ENCODE measurements at regions not wholly inside any gene's neighbourhood (a gene's known extent, or its start where the extent isn't known, plus 50 kb on each side); places are given as distances from the start of the nearest gene placed in this dataset.

- Mint-ChIP-seq H3K27ac (ENCODE audit: unreplicated experiment) (no peak overlapping the region), H3K36me3 (ENCODE audit: low read depth, unreplicated experiment) (no peaks in the 10 kb centered on the region), H3K9me3 (ENCODE audit: unreplicated experiment) (peaks cover 4% of the 10 kb centered on the region), H3K4me1 (ENCODE audit: low read depth, unreplicated experiment) (no peaks in the 10 kb centered on the region), H3K4me3 (ENCODE audit: unreplicated experiment) (no peak overlapping the region), H3K27me3 (ENCODE audit: low read depth, unreplicated experiment) (peaks cover 62% of the 10 kb centered on the region)
- Histone ChIP-seq H3K79me2 (ENCODE audit: insufficient read depth, low read length) (no peaks in the 10 kb centered on the region), H3K36me3 (ENCODE audit: insufficient read depth, low read length) (no peaks in the 10 kb centered on the region), H4K20me1 (ENCODE audit: insufficient read depth, low read length) (no peaks in the 10 kb centered on the region), H3K4me1 (ENCODE audit: insufficient read depth, low read length) (no peaks in the 10 kb centered on the region), H3K4me2 (ENCODE audit: low read length) (no peak overlapping the region), H3K27ac (ENCODE audit: low read depth, low read length) (no peak overlapping the region), H3K9ac (ENCODE audit: low read length) (no peak overlapping the region), H3K9me3 (ENCODE audit: insufficient read depth, low read depth, low read length) (no peaks in the 10 kb centered on the region), H3K4me3 (ENCODE audit: insufficient read depth, low read depth, low read length) (no peak overlapping the region), H2AFZ (ENCODE audit: low read depth, low read length) (no peak overlapping the region), H3K27me3 (ENCODE audit: insufficient read depth, low read length) (peaks cover 5% of the 10 kb centered on the region)
- TF ChIP-seq EZH2 (IDR thresholded peaks at IDR 0.05; ENCODE audit: insufficient read depth, low read length), result no peak
- TF ChIP-seq, protein P1, sequence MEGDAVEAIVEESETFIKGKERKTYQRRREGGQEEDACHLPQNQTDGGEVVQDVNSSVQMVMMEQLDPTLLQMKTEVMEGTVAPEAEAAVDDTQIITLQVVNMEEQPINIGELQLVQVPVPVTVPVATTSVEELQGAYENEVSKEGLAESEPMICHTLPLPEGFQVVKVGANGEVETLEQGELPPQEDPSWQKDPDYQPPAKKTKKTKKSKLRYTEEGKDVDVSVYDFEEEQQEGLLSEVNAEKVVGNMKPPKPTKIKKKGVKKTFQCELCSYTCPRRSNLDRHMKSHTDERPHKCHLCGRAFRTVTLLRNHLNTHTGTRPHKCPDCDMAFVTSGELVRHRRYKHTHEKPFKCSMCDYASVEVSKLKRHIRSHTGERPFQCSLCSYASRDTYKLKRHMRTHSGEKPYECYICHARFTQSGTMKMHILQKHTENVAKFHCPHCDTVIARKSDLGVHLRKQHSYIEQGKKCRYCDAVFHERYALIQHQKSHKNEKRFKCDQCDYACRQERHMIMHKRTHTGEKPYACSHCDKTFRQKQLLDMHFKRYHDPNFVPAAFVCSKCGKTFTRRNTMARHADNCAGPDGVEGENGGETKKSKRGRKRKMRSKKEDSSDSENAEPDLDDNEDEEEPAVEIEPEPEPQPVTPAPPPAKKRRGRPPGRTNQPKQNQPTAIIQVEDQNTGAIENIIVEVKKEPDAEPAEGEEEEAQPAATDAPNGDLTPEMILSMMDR (IDR thresholded peaks at IDR 0.05; ENCODE audit: insufficient read depth, low read depth, low read length), result no peak
- DNase-seq (ENCODE audit: low read depth), result no peak
- no peak for FAIRE-seq
Observed at GRCh38 chr14:101194373-101195308, 291.1 kb upstream of the RTL1 start.

DNA sequence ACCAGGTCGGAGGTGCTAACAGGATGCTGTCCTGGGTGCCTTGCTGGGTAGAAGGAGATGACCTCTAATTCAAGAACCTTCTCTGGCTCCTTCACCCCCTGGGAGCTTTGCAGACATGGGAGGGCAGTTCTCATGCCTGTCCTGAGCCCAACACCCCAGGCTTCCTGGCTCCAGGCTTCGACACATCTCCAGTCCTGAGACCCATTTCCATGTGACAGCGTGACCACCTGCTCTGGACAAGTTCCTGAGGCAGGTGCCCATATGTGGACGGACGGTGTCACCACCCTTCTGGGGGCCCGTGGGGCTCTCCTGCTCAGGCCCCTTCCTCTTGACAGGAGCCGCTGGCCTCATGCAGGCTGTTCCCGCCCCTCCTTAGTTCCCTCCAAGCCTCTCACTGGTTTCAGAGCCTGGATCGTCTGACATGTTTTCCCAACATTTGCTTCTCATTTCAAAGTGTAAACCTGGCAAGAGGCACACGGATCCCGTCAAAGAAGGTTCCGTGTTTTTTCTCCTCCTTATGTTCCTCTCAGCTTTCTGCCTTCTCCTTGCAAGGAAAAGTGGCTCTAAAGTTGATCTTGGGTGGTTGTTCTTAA is 291.9 kb upstream of the RTL1 start:
- no peak for TF ChIP-seq EZH2 (IDR thresholded peaks at IDR 0.05; ENCODE audit: insufficient read depth, low read length)
- TF ChIP-seq, protein P1 (IDR thresholded peaks at IDR 0.05; ENCODE audit: insufficient read depth, low read depth, low read length), result no peak

More for the DNA sequence above, 291.9 kb upstream of the RTL1 start:
- no peaks in the 10 kb centered on the region for H3K9me3 ChIP-seq (ENCODE audit: insufficient read depth, low read depth, low read length)
- Mint-ChIP-seq H3K36me3 (ENCODE audit: low read depth, unreplicated experiment) (no peaks in the 10 kb centered on the region), H3K4me1 (ENCODE audit: low read depth, unreplicated experiment) (no peaks in the 10 kb centered on the region), H3K4me3 (ENCODE audit: unreplicated experiment) (no peak overlapping the region), H3K9me3 (ENCODE audit: unreplicated experiment) (peaks cover 2% of the 10 kb centered on the region), H3K27me3 (ENCODE audit: low read depth, unreplicated experiment) (peaks cover 57% of the 10 kb centered on the region), H3K27ac (ENCODE audit: unreplicated experiment) (no peak overlapping the region)
- H3K36me3 ChIP-seq (ENCODE audit: insufficient read depth, low read length), result no peaks in the 10 kb centered on the region
- no peak for FAIRE-seq
- H3K27ac ChIP-seq (ENCODE audit: low read depth, low read length), result no peak overlapping the region
- DNase-seq (ENCODE audit: low read depth), result no peak
- H3K79me2 ChIP-seq (ENCODE audit: insufficient read depth, low read length), result no peaks in the 10 kb centered on the region
- H3K4me1 ChIP-seq (ENCODE audit: insufficient read depth, low read length), result no peaks in the 10 kb centered on the region
- no peak overlapping the region for H3K4me2 ChIP-seq (ENCODE audit: low read length)
- H3K4me3 ChIP-seq (ENCODE audit: insufficient read depth, low read depth, low read length), result no peak overlapping the region
- H2AFZ ChIP-seq (ENCODE audit: low read depth, low read length), result no peak overlapping the region
- H3K9ac ChIP-seq (ENCODE audit: low read length), result no peak overlapping the region
- H3K27me3 ChIP-seq (ENCODE audit: insufficient read depth, low read length), result peaks cover 4% of the 10 kb centered on the region
- no peaks in the 10 kb centered on the region for H4K20me1 ChIP-seq (ENCODE audit: insufficient read depth, low read length)

All from astrocyte (in vitro differentiated cells and primary cell).